ENCODE measurements at regions not wholly inside any gene's neighbourhood (a gene's known extent, or its start where the extent isn't known, plus 50 kb on each side); places are given as distances from the start of the nearest gene placed in this dataset.
"Not testable (repeated sequence)": the region's sequence is repeated elsewhere in the genome, so short reads cannot be mapped to it uniquely, and the experiment has no call there.

GRCh38 chr10:130509881-130510689, 373.9 kb downstream of the GLRX3 start:
- Mint-ChIP-seq H3K27ac (no peak overlapping the region), H3K9me3 (peaks cover 5% of the 10 kb centered on the region), H3K36me3 (no peaks in the 10 kb centered on the region), H3K27me3 (peaks cover 9% of the 10 kb centered on the region), H3K4me3 (no peak overlapping the region), H3K4me1 (no peaks in the 10 kb centered on the region)
- ATAC-seq, result no peak

- ATAC-seq, result no peak
- Mint-ChIP-seq H3K4me1 (no peaks in the 10 kb centered on the region), H3K4me3 (no peak overlapping the region), H3K36me3 (no peaks in the 10 kb centered on the region), H3K27ac (no peak overlapping the region), H3K27me3 (peaks cover 9% of the 10 kb centered on the region), H3K9me3 (peaks cover 5% of the 10 kb centered on the region)
Observed at GRCh38 chr10:130510755-130511154, 374.6 kb downstream of the GLRX3 start.

- no peaks in the 10 kb centered on the region for H3K36me3 Mint-ChIP-seq
- H3K27me3 Mint-ChIP-seq, result peaks cover 9% of the 10 kb centered on the region
- H3K27ac Mint-ChIP-seq, result no peak overlapping the region
- no peak overlapping the region for H3K4me3 Mint-ChIP-seq
- H3K4me1 Mint-ChIP-seq, result no peaks in the 10 kb centered on the region
- ATAC-seq, result no peak
- no peaks in the 10 kb centered on the region for H3K9me3 Mint-ChIP-seq
Observed at GRCh38 chr10:130511766-130512165, 375.6 kb downstream of the GLRX3 start.

GRCh38 chr10:130512936-130513335, 376.7 kb downstream of the GLRX3 start:
- Mint-ChIP-seq H3K4me3 (no peak overlapping the region), H3K27me3 (peaks cover 9% of the 10 kb centered on the region), H3K4me1 (no peaks in the 10 kb centered on the region), H3K27ac (no peak overlapping the region), H3K9me3 (no peaks in the 10 kb centered on the region), H3K36me3 (no peaks in the 10 kb centered on the region)
- peak; percentile 9 for ATAC-seq

- no peak for ATAC-seq
- H3K4me3 Mint-ChIP-seq, result no peak overlapping the region
- no peaks in the 10 kb centered on the region for H3K9me3 Mint-ChIP-seq
Observed at GRCh38 chr10:130513686-130514476, 377.7 kb downstream of the GLRX3 start.

GRCh38 chr10:130515670-130516069, 379.5 kb downstream of the GLRX3 start:
- ATAC-seq, result no peak
- H3K9me3 Mint-ChIP-seq, result peaks cover 3% of the 10 kb centered on the region
- H3K4me1 Mint-ChIP-seq, result no peaks in the 10 kb centered on the region
- H3K27ac Mint-ChIP-seq, result no peak overlapping the region
- H3K4me3 Mint-ChIP-seq, result no peak overlapping the region
- H3K36me3 Mint-ChIP-seq, result no peaks in the 10 kb centered on the region
- no peaks in the 10 kb centered on the region for H3K27me3 Mint-ChIP-seq

More at GRCh38 chr10:130513686-130514476, 377.7 kb downstream of the GLRX3 start:
- no peaks in the 10 kb centered on the region for H3K36me3 Mint-ChIP-seq
- no peak overlapping the region for H3K27ac Mint-ChIP-seq
- H3K27me3 Mint-ChIP-seq, result peaks cover 7% of the 10 kb centered on the region
- no peaks in the 10 kb centered on the region for H3K4me1 Mint-ChIP-seq

- no peaks in the 10 kb centered on the region for H3K36me3 Mint-ChIP-seq
- no peak overlapping the region for H3K27ac Mint-ChIP-seq
Observed at GRCh38 chr10:130516141-130516735, 380.0 kb downstream of the GLRX3 start.

GRCh38 chr10:130518921-130519320, 382.7 kb downstream of the GLRX3 start:
- H3K9me3 Mint-ChIP-seq, H3K27me3 Mint-ChIP-seq, H3K4me1 Mint-ChIP-seq, H3K4me3 Mint-ChIP-seq, ATAC-seq, H3K27ac Mint-ChIP-seq, H3K36me3 Mint-ChIP-seq: not testable (repeated sequence)

More at GRCh38 chr10:130516141-130516735, 380.0 kb downstream of the GLRX3 start:
- no peak for ATAC-seq
- Mint-ChIP-seq H3K4me1 (no peaks in the 10 kb centered on the region), H3K4me3 (no peak overlapping the region), H3K27me3 (no peaks in the 10 kb centered on the region), H3K9me3 (peaks cover 3% of the 10 kb centered on the region)

GRCh38 chr10:130519791-130520190, 383.6 kb downstream of the GLRX3 start:
- no peaks in the 10 kb centered on the region for H3K27me3 Mint-ChIP-seq
- H3K36me3 Mint-ChIP-seq, result no peaks in the 10 kb centered on the region
- H3K27ac Mint-ChIP-seq, result no peak overlapping the region
- H3K4me3 Mint-ChIP-seq, result no peak overlapping the region
- H3K4me1 Mint-ChIP-seq, result no peaks in the 10 kb centered on the region
- H3K9me3 Mint-ChIP-seq, result peaks cover 3% of the 10 kb centered on the region
- no peak for ATAC-seq

GRCh38 chr10:130531312-130531711, 395.1 kb downstream of the GLRX3 start:
- Mint-ChIP-seq H3K36me3 (no peaks in the 10 kb centered on the region), H3K4me1 (no peaks in the 10 kb centered on the region), H3K27ac (no peak overlapping the region), H3K4me3 (no peak overlapping the region), H3K9me3 (peaks cover 3% of the 10 kb centered on the region), H3K27me3 (no peaks in the 10 kb centered on the region)
- ATAC-seq, result no peak

- peaks cover 13% of the 10 kb centered on the region for H3K27me3 Mint-ChIP-seq
- H3K36me3 Mint-ChIP-seq, result no peaks in the 10 kb centered on the region
- H3K4me3 Mint-ChIP-seq, result no peak overlapping the region
- H3K27ac Mint-ChIP-seq, result no peak overlapping the region
- H3K9me3 Mint-ChIP-seq, result peaks cover 12% of the 10 kb centered on the region
- ATAC-seq, result no peak
- no peaks in the 10 kb centered on the region for H3K4me1 Mint-ChIP-seq
Observed at GRCh38 chr10:130541090-130541489, 404.9 kb downstream of the GLRX3 start.

- peaks cover 13% of the 10 kb centered on the region for H3K27me3 Mint-ChIP-seq
- H3K36me3 Mint-ChIP-seq, result no peaks in the 10 kb centered on the region
- no peak for ATAC-seq
- H3K9me3 Mint-ChIP-seq, result peaks cover 9% of the 10 kb centered on the region
- H3K4me3 Mint-ChIP-seq, result no peak overlapping the region
- no peaks in the 10 kb centered on the region for H3K4me1 Mint-ChIP-seq
- no peak overlapping the region for H3K27ac Mint-ChIP-seq
Observed at GRCh38 chr10:130542761-130543160, 406.6 kb downstream of the GLRX3 start.

- peaks cover 3% of the 10 kb centered on the region for H3K9me3 Mint-ChIP-seq
- no peak overlapping the region for H3K4me3 Mint-ChIP-seq
- H3K27me3 Mint-ChIP-seq, result peaks cover 13% of the 10 kb centered on the region
- no peak for ATAC-seq
- H3K27ac Mint-ChIP-seq, result no peak overlapping the region
- no peaks in the 10 kb centered on the region for H3K36me3 Mint-ChIP-seq
- H3K4me1 Mint-ChIP-seq, result no peaks in the 10 kb centered on the region
Observed at GRCh38 chr10:130543794-130544193, 407.6 kb downstream of the GLRX3 start.

GRCh38 chr10:130545122-130545521, 408.9 kb downstream of the GLRX3 start:
- Mint-ChIP-seq H3K27ac (no peak overlapping the region), H3K27me3 (peaks cover 13% of the 10 kb centered on the region), H3K4me3 (no peak overlapping the region), H3K36me3 (no peaks in the 10 kb centered on the region), H3K9me3 (peaks cover 3% of the 10 kb centered on the region), H3K4me1 (no peaks in the 10 kb centered on the region)
- ATAC-seq, result no peak

- no peak overlapping the region for H3K4me3 Mint-ChIP-seq
Observed at GRCh38 chr10:130545697-130546096, 409.5 kb downstream of the GLRX3 start.

More at GRCh38 chr10:130545697-130546096, 409.5 kb downstream of the GLRX3 start:
- H3K9me3 Mint-ChIP-seq, result peaks cover 3% of the 10 kb centered on the region
- H3K27me3 Mint-ChIP-seq, result peaks cover 13% of the 10 kb centered on the region
- no peaks in the 10 kb centered on the region for H3K36me3 Mint-ChIP-seq
- no peak for ATAC-seq
- H3K27ac Mint-ChIP-seq, result no peak overlapping the region
- no peaks in the 10 kb centered on the region for H3K4me1 Mint-ChIP-seq
